ENCODE measurements at regions not wholly inside any gene's neighbourhood (a gene's known extent, or its start where the extent isn't known, plus 50 kb on each side); places are given as distances from the start of the nearest gene placed in this dataset.

DNA sequence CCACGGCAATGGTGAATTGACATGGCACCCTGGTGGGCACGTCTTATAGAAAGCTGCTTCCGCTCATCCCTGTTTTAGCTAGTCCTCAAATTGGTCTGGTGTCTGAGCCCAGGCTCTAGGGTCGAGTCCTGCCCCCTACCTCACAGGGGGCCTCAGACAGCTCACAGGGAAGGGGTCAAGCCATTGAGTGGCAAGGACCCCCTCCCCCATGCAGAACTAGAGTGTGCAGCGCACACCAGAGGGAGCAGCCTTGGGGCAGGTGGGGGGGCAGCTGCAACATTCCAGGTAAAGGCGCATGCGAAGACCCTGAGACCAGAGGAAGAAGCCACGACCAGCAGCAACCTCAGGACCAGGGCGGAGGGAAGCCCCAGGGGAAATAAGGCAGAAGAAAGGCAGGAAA is 240.4 kb upstream of the PPP2R2D start:
- TF ChIP-seq, protein P1, sequence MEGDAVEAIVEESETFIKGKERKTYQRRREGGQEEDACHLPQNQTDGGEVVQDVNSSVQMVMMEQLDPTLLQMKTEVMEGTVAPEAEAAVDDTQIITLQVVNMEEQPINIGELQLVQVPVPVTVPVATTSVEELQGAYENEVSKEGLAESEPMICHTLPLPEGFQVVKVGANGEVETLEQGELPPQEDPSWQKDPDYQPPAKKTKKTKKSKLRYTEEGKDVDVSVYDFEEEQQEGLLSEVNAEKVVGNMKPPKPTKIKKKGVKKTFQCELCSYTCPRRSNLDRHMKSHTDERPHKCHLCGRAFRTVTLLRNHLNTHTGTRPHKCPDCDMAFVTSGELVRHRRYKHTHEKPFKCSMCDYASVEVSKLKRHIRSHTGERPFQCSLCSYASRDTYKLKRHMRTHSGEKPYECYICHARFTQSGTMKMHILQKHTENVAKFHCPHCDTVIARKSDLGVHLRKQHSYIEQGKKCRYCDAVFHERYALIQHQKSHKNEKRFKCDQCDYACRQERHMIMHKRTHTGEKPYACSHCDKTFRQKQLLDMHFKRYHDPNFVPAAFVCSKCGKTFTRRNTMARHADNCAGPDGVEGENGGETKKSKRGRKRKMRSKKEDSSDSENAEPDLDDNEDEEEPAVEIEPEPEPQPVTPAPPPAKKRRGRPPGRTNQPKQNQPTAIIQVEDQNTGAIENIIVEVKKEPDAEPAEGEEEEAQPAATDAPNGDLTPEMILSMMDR (IDR thresholded peaks at IDR 0.05; ENCODE audit: low read length), result no peak
- TF ChIP-seq EZH2 (optimal IDR thresholded peaks at IDR 0.05; ENCODE audit: low read depth, low read length), result no peak

All from MM.1S (cell line).